ENCODE measurements at regions not wholly inside any gene's neighbourhood (a gene's known extent, or its start where the extent isn't known, plus 50 kb on each side); places are given as distances from the start of the nearest gene placed in this dataset.

GRCh38 chr6:84344005-84344404 lies 116.6 kb upstream of the CEP162 start:
- Histone ChIP-seq H3K4me2 (replicated peaks; ENCODE audit: extremely low read depth, low read length, poor library complexity, severe bottlenecking) (no peak overlapping the region), H3K27me3 (ENCODE audit: control insufficient read depth in 2 of 2, insufficient read depth in 2 of 2, low read length in 2 of 2) (no peaks in the 10 kb centered on the region), H3K79me2 (ENCODE audit: insufficient read depth, low read length) (no peaks in the 10 kb centered on the region), H3K36me3 (replicated peaks in 1 of 2; ENCODE audit: control insufficient read depth in 1 of 2, insufficient read depth in 2 of 2, low read length in 2 of 2) (no peaks in the 10 kb centered on the region), H3K4me1 (ENCODE audit: control insufficient read depth in 1 of 2, insufficient read depth in 2 of 2, low read length in 2 of 2) (no peaks in the 10 kb centered on the region), H3K9me3 (replicated peaks in 1 of 2; ENCODE audit: control insufficient read depth in 1 of 2, insufficient read depth in 1 of 2, low read length in 2 of 2) (peaks cover 11 to 13% of the 10 kb centered on the region in 2 donors), H3K27ac (ENCODE audit: low read depth in 1 of 2, low read length in 2 of 2) (no peak overlapping the region), H2AFZ (ENCODE audit: insufficient read depth, low read depth, low read length, poor library complexity, severe bottlenecking) (no peak overlapping the region), H4K20me1 (ENCODE audit: insufficient read depth, low read length) (no peaks in the 10 kb centered on the region), H3K4me3 (replicated peaks in 1 of 3; ENCODE audit: low read depth in 2 of 3, low read length in 3 of 3) (no peak overlapping the region), H3K9ac (ENCODE audit: insufficient read depth, low read length, poor library complexity, severe bottlenecking) (no peak overlapping the region)
- no peak for TF ChIP-seq CTCF (IDR thresholded peaks at IDR 0.05)
- no peaks in the 10 kb centered on the region for H3K36me3 Mint-ChIP-seq
- H3K27me3 Mint-ChIP-seq (ENCODE audit: low read depth in 3 of 3), result no peaks in the 10 kb centered on the region
- intact Hi-C loops (cut with micrococcal nuclease), result no loop called here
- H3K9me3 Mint-ChIP-seq, result peaks cover 0 to 16% (median 5%) of the 10 kb centered on the region in 7 donors
- H3K4me1 Mint-ChIP-seq, result no peaks in the 10 kb centered on the region
- H3K27ac Mint-ChIP-seq, result peak overlapping the region in 1 of 7 donors; percentile 0
- no peak overlapping the region for H3K4me3 Mint-ChIP-seq
- DNase-seq, result no peak
- 86% methylated on average over 2 of the region's 3 CpGs for WGBS (ENCODE audit: insufficient coverage)

GRCh38 chr6:84340422-84340821 lies 113.0 kb upstream of the CEP162 start:
- no peak for TF ChIP-seq CTCF (IDR thresholded peaks at IDR 0.05)
- peaks cover 0 to 20% (median 13%) of the 10 kb centered on the region in 7 donors for H3K9me3 Mint-ChIP-seq

More at GRCh38 chr6:84340422-84340821, 113.0 kb upstream of the CEP162 start:
- H3K27me3 Mint-ChIP-seq (ENCODE audit: low read depth in 3 of 3), result peaks cover 0 to 1% (median 0%) of the 10 kb centered on the region in 3 donors
- Histone ChIP-seq H3K27ac (ENCODE audit: low read depth in 1 of 2, low read length in 2 of 2) (no peak overlapping the region), H3K36me3 (replicated peaks in 1 of 2; ENCODE audit: control insufficient read depth in 1 of 2, insufficient read depth in 2 of 2, low read length in 2 of 2) (no peaks in the 10 kb centered on the region), H3K4me3 (replicated peaks in 1 of 3; ENCODE audit: low read depth in 2 of 3, low read length in 3 of 3) (no peak overlapping the region), H2AFZ (ENCODE audit: insufficient read depth, low read depth, low read length, poor library complexity, severe bottlenecking) (no peak overlapping the region), H3K9ac (ENCODE audit: insufficient read depth, low read length, poor library complexity, severe bottlenecking) (no peak overlapping the region), H3K79me2 (ENCODE audit: insufficient read depth, low read length) (no peaks in the 10 kb centered on the region), H3K4me1 (ENCODE audit: control insufficient read depth in 1 of 2, insufficient read depth in 2 of 2, low read length in 2 of 2) (no peaks in the 10 kb centered on the region), H3K4me2 (replicated peaks; ENCODE audit: extremely low read depth, low read length, poor library complexity, severe bottlenecking) (no peak overlapping the region), H3K9me3 (replicated peaks in 1 of 2; ENCODE audit: control insufficient read depth in 1 of 2, insufficient read depth in 1 of 2, low read length in 2 of 2) (peaks cover 11 to 13% of the 10 kb centered on the region in 2 donors), H4K20me1 (ENCODE audit: insufficient read depth, low read length) (no peaks in the 10 kb centered on the region), H3K27me3 (ENCODE audit: control insufficient read depth in 2 of 2, insufficient read depth in 2 of 2, low read length in 2 of 2) (no peaks in the 10 kb centered on the region)
- H3K4me3 Mint-ChIP-seq, result no peak overlapping the region
- H3K4me1 Mint-ChIP-seq, result no peaks in the 10 kb centered on the region
- WGBS (ENCODE audit: insufficient coverage), result 89% methylated on average over 8 of the region's 8 CpGs
- intact Hi-C loops (cut with micrococcal nuclease), result no loop called here
- no peak for DNase-seq
- H3K27ac Mint-ChIP-seq, result no peak overlapping the region
- H3K36me3 Mint-ChIP-seq, result no peaks in the 10 kb centered on the region
